ENCODE measurements at regions not wholly inside any gene's neighbourhood (a gene's known extent, or its start where the extent isn't known, plus 50 kb on each side); places are given as distances from the start of the nearest gene placed in this dataset.

- no peaks in the 10 kb centered on the region for H3K27me3 ChIP-seq (ENCODE audit: control insufficient read depth, insufficient read depth, low read length)
- H3K27ac ChIP-seq (ENCODE audit: low read length) = no peak overlapping the region
- H3K4me3 ChIP-seq (ENCODE audit: low read length) = no peak overlapping the region
- H3K9ac ChIP-seq (ENCODE audit: low read length) = no peak overlapping the region
- H3K4me1 ChIP-seq (ENCODE audit: control insufficient read depth, low read depth, low read length) = peaks cover 3% of the 10 kb centered on the region
- H3K9me3 ChIP-seq (ENCODE audit: control insufficient read depth, low read depth, low read length) = no peaks in the 10 kb centered on the region
- no peaks in the 10 kb centered on the region for H3K36me3 ChIP-seq (ENCODE audit: control insufficient read depth, low read depth, low read length)
Measured at GRCh38 chr6:156618600-156619205, 158.5 kb upstream of the ARID1B start.

GRCh38 chr6:156617941-156618340, 159.2 kb upstream of the ARID1B start:
- no peaks in the 10 kb centered on the region for H3K27me3 ChIP-seq (ENCODE audit: control insufficient read depth, insufficient read depth, low read length)

GRCh38 chr6:156617376-156617775, 159.8 kb upstream of the ARID1B start:
- Histone ChIP-seq H3K27me3 (ENCODE audit: control insufficient read depth, insufficient read depth, low read length) (no peaks in the 10 kb centered on the region), H3K4me3 (ENCODE audit: low read length) (no peak overlapping the region), H3K27ac (ENCODE audit: low read length) (no peak overlapping the region), H3K9me3 (ENCODE audit: control insufficient read depth, low read depth, low read length) (peaks cover 8% of the 10 kb centered on the region), H3K36me3 (ENCODE audit: control insufficient read depth, low read depth, low read length) (no peaks in the 10 kb centered on the region), H3K9ac (ENCODE audit: low read length) (no peak overlapping the region), H3K4me1 (ENCODE audit: control insufficient read depth, low read depth, low read length) (peaks cover 3% of the 10 kb centered on the region)

More at GRCh38 chr6:156617941-156618340, 159.2 kb upstream of the ARID1B start:
- Histone ChIP-seq H3K9ac (ENCODE audit: low read length) (no peak overlapping the region), H3K4me3 (ENCODE audit: low read length) (no peak overlapping the region), H3K9me3 (ENCODE audit: control insufficient read depth, low read depth, low read length) (peaks cover 5% of the 10 kb centered on the region), H3K4me1 (ENCODE audit: control insufficient read depth, low read depth, low read length) (peaks cover 3% of the 10 kb centered on the region), H3K36me3 (ENCODE audit: control insufficient read depth, low read depth, low read length) (no peaks in the 10 kb centered on the region), H3K27ac (ENCODE audit: low read length) (no peak overlapping the region)

- no peaks in the 10 kb centered on the region for H3K36me3 ChIP-seq (ENCODE audit: control insufficient read depth, low read depth, low read length)
- no peak overlapping the region for H3K27ac ChIP-seq (ENCODE audit: low read length)
- H3K27me3 ChIP-seq (ENCODE audit: control insufficient read depth, insufficient read depth, low read length) = no peaks in the 10 kb centered on the region
- H3K4me3 ChIP-seq (ENCODE audit: low read length) = no peak overlapping the region
- no peak overlapping the region for H3K9ac ChIP-seq (ENCODE audit: low read length)
- peaks cover 3% of the 10 kb centered on the region for H3K4me1 ChIP-seq (ENCODE audit: control insufficient read depth, low read depth, low read length)
- H3K9me3 ChIP-seq (ENCODE audit: control insufficient read depth, low read depth, low read length) = peaks cover 15% of the 10 kb centered on the region
Measured at GRCh38 chr6:156616495-156616894, 160.7 kb upstream of the ARID1B start.

DNA sequence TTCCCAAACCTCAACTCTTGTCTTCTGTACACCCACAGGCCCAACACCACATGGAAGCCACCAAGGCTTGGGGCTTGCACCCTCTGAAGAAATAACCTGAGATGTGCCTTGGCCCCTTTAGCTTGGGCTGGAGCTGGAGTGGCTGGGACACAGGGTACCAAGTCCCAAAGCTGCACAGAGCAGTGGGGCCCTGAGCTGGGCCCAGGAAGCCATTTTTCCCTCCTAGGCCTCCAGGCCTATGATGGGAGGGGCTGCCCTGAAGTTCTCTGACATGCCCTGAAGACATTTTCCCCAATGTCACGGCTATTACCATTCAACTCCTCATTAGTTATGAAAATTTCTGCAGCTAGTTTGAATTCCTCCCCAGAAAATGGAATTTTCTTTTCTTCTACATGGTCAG, 163.2 kb upstream of the ARID1B start:
- H3K9me3 ChIP-seq (ENCODE audit: control insufficient read depth, low read depth, low read length) = peaks cover 15% of the 10 kb centered on the region
- H3K27ac ChIP-seq (ENCODE audit: low read length) = no peak overlapping the region
- no peaks in the 10 kb centered on the region for H3K36me3 ChIP-seq (ENCODE audit: control insufficient read depth, low read depth, low read length)
- H3K4me1 ChIP-seq (ENCODE audit: control insufficient read depth, low read depth, low read length) = no peaks in the 10 kb centered on the region
- no peak overlapping the region for H3K4me3 ChIP-seq (ENCODE audit: low read length)
- H3K9ac ChIP-seq (ENCODE audit: low read length) = no peak overlapping the region
- H3K27me3 ChIP-seq (ENCODE audit: control insufficient read depth, insufficient read depth, low read length) = no peaks in the 10 kb centered on the region

GRCh38 chr6:156612361-156612760, 164.8 kb upstream of the ARID1B start:
- no peak overlapping the region for H3K9ac ChIP-seq (ENCODE audit: low read length)
- H3K4me1 ChIP-seq (ENCODE audit: control insufficient read depth, low read depth, low read length) = no peaks in the 10 kb centered on the region
- peaks cover 15% of the 10 kb centered on the region for H3K9me3 ChIP-seq (ENCODE audit: control insufficient read depth, low read depth, low read length)
- no peaks in the 10 kb centered on the region for H3K36me3 ChIP-seq (ENCODE audit: control insufficient read depth, low read depth, low read length)
- no peak overlapping the region for H3K27ac ChIP-seq (ENCODE audit: low read length)
- no peak overlapping the region for H3K4me3 ChIP-seq (ENCODE audit: low read length)
- no peaks in the 10 kb centered on the region for H3K27me3 ChIP-seq (ENCODE audit: control insufficient read depth, insufficient read depth, low read length)

DNA sequence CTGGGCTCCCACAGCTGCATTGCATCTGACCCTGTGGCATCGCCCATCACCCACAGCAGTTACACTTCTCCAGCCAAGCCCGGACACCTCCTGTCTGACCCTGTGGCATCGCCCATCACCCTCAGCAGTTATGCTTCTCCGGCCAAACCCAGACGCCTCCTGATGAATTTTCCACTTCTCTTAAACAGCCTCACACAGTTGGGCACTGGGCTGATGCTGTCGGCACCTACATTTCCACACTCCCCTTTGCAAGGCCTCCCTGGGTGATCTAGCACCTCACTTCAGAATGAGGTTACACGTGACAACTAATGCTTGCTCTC, 175.2 kb upstream of the ARID1B start:
- no peak overlapping the region for H3K4me3 ChIP-seq (ENCODE audit: low read length)
- H3K27ac ChIP-seq (ENCODE audit: low read length) = no peak overlapping the region
- no peak overlapping the region for H3K9ac ChIP-seq (ENCODE audit: low read length)
- no peaks in the 10 kb centered on the region for H3K36me3 ChIP-seq (ENCODE audit: control insufficient read depth, low read depth, low read length)
- H3K27me3 ChIP-seq (ENCODE audit: control insufficient read depth, insufficient read depth, low read length) = no peaks in the 10 kb centered on the region
- H3K4me1 ChIP-seq (ENCODE audit: control insufficient read depth, low read depth, low read length) = peaks cover 6% of the 10 kb centered on the region
- peaks cover 7% of the 10 kb centered on the region for H3K9me3 ChIP-seq (ENCODE audit: control insufficient read depth, low read depth, low read length)

DNA sequence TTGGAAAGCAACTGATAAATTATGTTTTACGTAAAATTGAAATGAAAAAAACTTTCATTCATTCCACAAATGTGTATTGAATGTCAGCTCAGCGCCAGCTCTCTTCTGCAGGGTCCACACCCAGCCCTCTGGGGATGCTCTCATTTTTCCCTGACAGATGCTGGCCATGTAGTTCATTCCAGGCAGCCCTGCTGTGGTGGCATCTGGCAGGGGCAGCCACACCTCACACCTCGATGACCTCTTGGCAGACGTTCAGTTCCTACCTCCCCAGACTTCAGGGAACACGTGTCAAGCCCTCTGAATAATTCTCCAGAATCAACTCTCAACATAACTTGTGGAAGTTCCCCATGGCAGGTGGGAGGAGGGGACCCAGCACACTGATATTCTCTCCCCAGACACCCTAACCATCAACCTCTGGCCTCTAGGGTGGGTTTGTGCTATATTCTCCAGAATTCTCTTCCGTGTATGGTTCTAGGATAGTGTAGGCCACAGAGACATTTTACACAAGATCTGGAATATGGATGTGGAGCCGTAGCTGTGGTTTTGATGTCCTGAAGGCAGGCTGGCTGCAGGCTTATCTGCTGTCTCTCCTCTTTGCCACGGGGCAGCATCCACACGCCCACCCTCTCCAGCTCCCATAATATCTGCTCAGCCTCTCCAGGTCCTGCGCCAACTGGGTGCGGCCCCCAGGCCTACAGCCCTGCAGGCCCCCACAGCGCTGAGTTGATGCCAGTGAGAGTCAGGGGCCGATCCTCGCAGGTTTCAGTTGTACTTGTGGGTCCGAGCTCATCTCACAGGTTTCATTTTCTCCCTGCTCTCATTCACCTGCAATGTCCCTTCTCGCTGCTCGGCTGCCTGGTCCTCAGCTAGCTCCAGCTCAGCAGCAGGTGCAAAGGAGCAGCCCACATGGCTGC, 175.8 kb upstream of the ARID1B start:
- Histone ChIP-seq H3K9me3 (ENCODE audit: control insufficient read depth, low read depth, low read length) (peaks cover 7% of the 10 kb centered on the region), H3K36me3 (ENCODE audit: control insufficient read depth, low read depth, low read length) (no peaks in the 10 kb centered on the region), H3K9ac (ENCODE audit: low read length) (no peak overlapping the region), H3K4me1 (ENCODE audit: control insufficient read depth, low read depth, low read length) (peaks cover 6% of the 10 kb centered on the region), H3K27me3 (ENCODE audit: control insufficient read depth, insufficient read depth, low read length) (no peaks in the 10 kb centered on the region), H3K4me3 (ENCODE audit: low read length) (no peak overlapping the region), H3K27ac (ENCODE audit: low read length) (no peak overlapping the region)

- Histone ChIP-seq H3K36me3 (ENCODE audit: control insufficient read depth, low read depth, low read length) (no peaks in the 10 kb centered on the region), H3K27ac (ENCODE audit: low read length) (no peak overlapping the region), H3K27me3 (ENCODE audit: control insufficient read depth, insufficient read depth, low read length) (no peaks in the 10 kb centered on the region), H3K4me1 (ENCODE audit: control insufficient read depth, low read depth, low read length) (peaks cover 6% of the 10 kb centered on the region), H3K4me3 (ENCODE audit: low read length) (no peak overlapping the region), H3K9ac (ENCODE audit: low read length) (no peak overlapping the region), H3K9me3 (ENCODE audit: control insufficient read depth, low read depth, low read length) (peaks cover 7% of the 10 kb centered on the region)
Measured at GRCh38 chr6:156600678-156601077, 176.5 kb upstream of the ARID1B start.

- Histone ChIP-seq H3K27ac (ENCODE audit: low read length) (no peak overlapping the region), H3K4me1 (ENCODE audit: control insufficient read depth, low read depth, low read length) (peaks cover 6% of the 10 kb centered on the region), H3K36me3 (ENCODE audit: control insufficient read depth, low read depth, low read length) (no peaks in the 10 kb centered on the region), H3K27me3 (ENCODE audit: control insufficient read depth, insufficient read depth, low read length) (no peaks in the 10 kb centered on the region), H3K9ac (ENCODE audit: low read length) (no peak overlapping the region), H3K9me3 (ENCODE audit: control insufficient read depth, low read depth, low read length) (peaks cover 4% of the 10 kb centered on the region), H3K4me3 (ENCODE audit: low read length) (no peak overlapping the region)
Measured at GRCh38 chr6:156599978-156600590, 177.1 kb upstream of the ARID1B start.

- H3K9me3 ChIP-seq (ENCODE audit: control insufficient read depth, low read depth, low read length) = peaks cover 4% of the 10 kb centered on the region
- H3K9ac ChIP-seq (ENCODE audit: low read length) = no peak overlapping the region
- peaks cover 6% of the 10 kb centered on the region for H3K4me1 ChIP-seq (ENCODE audit: control insufficient read depth, low read depth, low read length)
- no peaks in the 10 kb centered on the region for H3K27me3 ChIP-seq (ENCODE audit: control insufficient read depth, insufficient read depth, low read length)
- H3K36me3 ChIP-seq (ENCODE audit: control insufficient read depth, low read depth, low read length) = no peaks in the 10 kb centered on the region
- no peak overlapping the region for H3K4me3 ChIP-seq (ENCODE audit: low read length)
- H3K27ac ChIP-seq (ENCODE audit: low read length) = no peak overlapping the region
Measured at GRCh38 chr6:156599366-156599765, 177.8 kb upstream of the ARID1B start.

All from iPS-18a (cell line).